H1 (cell line): ENCODE measurements at regions not wholly inside any gene's neighbourhood (a gene's known extent, or its start where the extent isn't known, plus 50 kb on each side); places are given as distances from the start of the nearest gene placed in this dataset.

Experiments used
- CTCF ChIA-PET: fragments of 300-600 bp; sonication (Branson Sonifier 250); formaldehyde crosslinking; loops from one replicate; lab custom pipeline; 2021; ENCODE audit not compliant: partially characterized antibody; lab: Charles Lee
- POLR2A ChIA-PET: fragments of 300-600 bp; sonication (Branson Sonifier 250); formaldehyde crosslinking; loops from one replicate; lab custom pipeline; 2021; ENCODE audit warnings: inconsistent platforms; ENCODE audit not compliant: partially characterized antibody; lab: Charles Lee
- DNase-seq, 2 experiments: peaks; one replicate each; pipeline versions ENCODE4 v3.0.0 to v3.0.0-alpha.2; 2010 to 2022; ENCODE audit warnings: low spot score in 2 of 2, low read depth in 1 of 2, mixed read lengths in 1 of 2
- FAIRE-seq: peaks from 2 replicates; lab custom pipeline; 2011; peaks lifted over from hg19 to GRCh38; lab: Jason Lieb, UNC
- H2AFZ ChIP-seq: 2 replicates; pipeline ENCODE4 v1.8.1; 2012; ENCODE audit warnings: low read length, inconsistent platforms
- H2AK5ac ChIP-seq: 2 replicates; pipeline ENCODE4 v1.6.1; 2013; ENCODE audit warnings: low read depth, low read length
- H2BK120ac ChIP-seq: replicated peaks from 2 replicates; pipeline ENCODE3; 2013; ENCODE audit warnings: low read depth, low read length, inconsistent platforms
- H2BK12ac ChIP-seq: 2 replicates; pipeline ENCODE4 v1.6.1; 2013; ENCODE audit warnings: low read depth, low read length
- H2BK15ac ChIP-seq: 2 replicates; pipeline ENCODE4 v1.6.1; 2013; ENCODE audit warnings: low read length
- H2BK20ac ChIP-seq: 2 replicates; pipeline ENCODE4 v1.6.1; 2013; ENCODE audit warnings: low read length
- H2BK5ac ChIP-seq: 2 replicates; pipeline ENCODE4 v1.6.1; 2013; ENCODE audit warnings: low read depth, low read length
- H3K14ac ChIP-seq: 2 replicates; pipeline ENCODE4 v1.6.1; 2013; ENCODE audit warnings: inconsistent platforms; ENCODE audit not compliant: insufficient read length
- H3K18ac ChIP-seq: 2 replicates; pipeline ENCODE4 v1.6.1; 2013; ENCODE audit warnings: low read length; ENCODE audit errors: extremely low read depth
- H3K23ac ChIP-seq: 2 replicates; pipeline ENCODE4 v1.6.1; 2013; ENCODE audit warnings: inconsistent platforms; ENCODE audit not compliant: insufficient read length
- H3K23me2 ChIP-seq: 2 replicates; pipeline ENCODE4 v1.6.1; 2013; ENCODE audit warnings: low read depth, low read length
- H3K27ac ChIP-seq: 2 replicates; pipeline ENCODE4 v1.6.1; 2011; ENCODE audit warnings: low read depth, low read length, inconsistent platforms
- H3K27me3 ChIP-seq, 4 experiments: replicated peaks in 1 of 4; 1 replicate in 1 of 4; 2 replicates in 3 of 4; pipeline versions ENCODE4 v1.6.1 to v1.8.1; 2011 to 2013; ENCODE audit warnings: low read length in 3 of 4, mild to moderate bottlenecking in 3 of 4, inconsistent platforms in 2 of 4, mixed read lengths in 2 of 4, moderate library complexity in 1 of 4; ENCODE audit not compliant: control insufficient read depth in 3 of 4, insufficient read depth in 3 of 4; ENCODE audit errors: extremely low read depth in 1 of 4
- H3K36me3 ChIP-seq, 4 experiments: 2 replicates each; pipeline versions ENCODE4 v1.6.1 to v1.8.1; 2011 to 2013; ENCODE audit warnings: mild to moderate bottlenecking in 4 of 4, low read length in 3 of 4, moderate library complexity in 2 of 4, control low read depth in 1 of 4, inconsistent platforms in 1 of 4; ENCODE audit not compliant: insufficient read depth in 4 of 4, control insufficient read depth in 2 of 4
- H3K4ac ChIP-seq: replicated peaks from 2 replicates; pipeline ENCODE3; 2013; ENCODE audit warnings: low read length, low read depth, mixed read lengths, inconsistent platforms; ENCODE audit not compliant: insufficient read length
- H3K4me1 ChIP-seq, 4 experiments: replicated peaks in 1 of 4; 1 replicate in 1 of 4; 2 replicates in 3 of 4; pipeline versions ENCODE4 v1.6.1 to v1.8.1; 2011 to 2013; ENCODE audit warnings: low read length in 3 of 4, inconsistent platforms in 2 of 4, mixed read lengths in 1 of 4; ENCODE audit not compliant: insufficient read depth in 4 of 4, control insufficient read depth in 3 of 4
- H3K4me2 ChIP-seq, 2 experiments: 2 replicates each; pipeline versions ENCODE4 v1.6.1 to v1.8.1; 2011 to 2013; ENCODE audit warnings: low read depth in 2 of 2, low read length in 2 of 2, control low read depth in 1 of 2, inconsistent platforms in 1 of 2, mild to moderate bottlenecking in 1 of 2; ENCODE audit not compliant: insufficient read depth in 1 of 2
- H3K4me3 ChIP-seq, 4 experiments: fragments of 200-600, 300-600 bp in 1 of 4; sonication (generic), shearing (Covaris generic), sonication (Bioruptor Twin) in 1 of 4; 2 replicates each; pipeline versions ENCODE4 v1.5.1 to v1.8.1; 2011 to 2016; ENCODE audit warnings: low read length in 4 of 4, low read depth in 3 of 4, control low read depth in 2 of 4, inconsistent platforms in 2 of 4, mild to moderate bottlenecking in 2 of 4, mixed read lengths in 1 of 4, moderate library complexity in 1 of 4; ENCODE audit not compliant: insufficient read depth in 2 of 4; ENCODE audit errors: extremely low read depth in 1 of 4
- H3K56ac ChIP-seq: replicated peaks from 2 replicates; pipeline ENCODE3; 2013; ENCODE audit warnings: low read depth, mild to moderate bottlenecking, mixed read lengths, low read length, inconsistent platforms; ENCODE audit not compliant: insufficient read length
- H3K79me1 ChIP-seq: 2 replicates; pipeline ENCODE4 v1.6.1; 2013; ENCODE audit warnings: low read depth, low read length, control low read depth
- H3K79me2 ChIP-seq, 2 experiments: 2 replicates each; pipeline versions ENCODE4 v1.6.1 to v1.8.1; 2012 to 2013; ENCODE audit warnings: low read length in 2 of 2, mild to moderate bottlenecking in 2 of 2, inconsistent platforms in 1 of 2; ENCODE audit not compliant: insufficient read depth in 2 of 2, control insufficient read depth in 1 of 2
- H3K9ac ChIP-seq, 4 experiments: replicated peaks in 1 of 4; 1 replicate in 1 of 4; 2 replicates in 3 of 4; pipeline versions ENCODE4 v1.6.1 to v1.8.1; 2011 to 2013; ENCODE audit warnings: low read depth in 3 of 4, low read length in 3 of 4, control low read depth in 2 of 4, mild to moderate bottlenecking in 2 of 4, moderate library complexity in 2 of 4, inconsistent platforms in 1 of 4; ENCODE audit errors: extremely low read depth in 1 of 4
- H3K9me3 ChIP-seq, 2 experiments: 2 replicates each; pipeline versions ENCODE4 v1.6.1 to v1.8.1; 2012 to 2013; ENCODE audit warnings: mild to moderate bottlenecking in 2 of 2, moderate library complexity in 2 of 2, control low read depth in 1 of 2, inconsistent platforms in 1 of 2, low read depth in 1 of 2, low read length in 1 of 2, mixed read lengths in 1 of 2; ENCODE audit not compliant: insufficient read depth in 2 of 2
- H4K20me1 ChIP-seq, 2 experiments: replicated peaks in 1 of 2; 2 replicates each; pipeline versions ENCODE3 to v1.8.1; 2011 to 2013; ENCODE audit warnings: inconsistent platforms in 2 of 2, low read length in 2 of 2, mild to moderate bottlenecking in 1 of 2; ENCODE audit not compliant: insufficient read depth in 2 of 2, control insufficient read depth in 1 of 2
- H4K5ac ChIP-seq: 2 replicates; pipeline ENCODE4 v1.6.1; 2013; ENCODE audit warnings: low read length, low read depth, mixed read lengths, inconsistent platforms; ENCODE audit not compliant: insufficient read length
- H4K8ac ChIP-seq: 2 replicates; pipeline ENCODE4 v1.8.0; 2013; ENCODE audit warnings: mild to moderate bottlenecking, moderate library complexity, low read length, inconsistent platforms; ENCODE audit not compliant: insufficient read depth; ENCODE audit errors: extremely low read depth
- H4K91ac ChIP-seq: replicated peaks from 2 replicates; pipeline ENCODE3; 2013; ENCODE audit warnings: low read length, mixed read lengths, inconsistent platforms; ENCODE audit not compliant: insufficient read length
- ASH2L ChIP-seq: fragments of 200-600, 300-600 bp; sonication (generic); IDR thresholded peaks from one replicate; pipeline ENCODE4 v1.7.1; 2017; ENCODE audit warnings: low read length
- BCL11A ChIP-seq, 2 experiments: IDR thresholded peaks; one replicate each; pipeline ENCODE4 v1.6.1; 2011; ENCODE audit warnings: low read depth in 2 of 2, low read length in 2 of 2, mild to moderate bottlenecking in 2 of 2
- CBX8 ChIP-seq: fragments of 300-800, 300-1000 bp; sonication (generic); IDR thresholded peaks from 2 replicates; pipeline ENCODE4 v1.7.1; 2016; ENCODE audit warnings: low read depth, low read length, borderline replicate concordance
- EP300 ChIP-seq, 2 experiments: IDR thresholded peaks; 1 replicate in 1 of 2; 2 replicates in 1 of 2; pipeline ENCODE4 v1.6.1; 2011 to 2012; ENCODE audit warnings: low read depth in 2 of 2, low read length in 2 of 2, mild to moderate bottlenecking in 2 of 2, borderline replicate concordance in 1 of 2, inconsistent platforms in 1 of 2, moderate library complexity in 1 of 2
- HDAC2 ChIP-seq, 2 experiments: fragments of 300-600 bp in 1 of 2; sonication (generic) in 1 of 2; IDR thresholded peaks; 2 replicates each; pipeline ENCODE4 v1.6.1; 2011 to 2012; ENCODE audit warnings: low read depth in 2 of 2, low read length in 2 of 2, mild to moderate bottlenecking in 2 of 2, moderate library complexity in 2 of 2, borderline replicate concordance in 1 of 2, inconsistent platforms in 1 of 2
- JUN ChIP-seq: IDR thresholded peaks from 2 replicates; pipeline ENCODE4 v1.6.1; 2011; ENCODE audit warnings: low read depth, mild to moderate bottlenecking, improper control_type of control experiment, low read length
- JUND ChIP-seq: IDR thresholded peaks from 2 replicates; pipeline ENCODE4 v1.6.1; 2011; ENCODE audit warnings: mild to moderate bottlenecking, improper control_type of control experiment, low read length
- KDM1A ChIP-seq: fragments of 200-600, 300-600 bp; sonication (generic); IDR thresholded peaks from 2 replicates; pipeline ENCODE4 v1.7.1; 2016; ENCODE audit warnings: mild to moderate bottlenecking, low read length, borderline replicate concordance
- POLR2AphosphoS5 ChIP-seq: IDR thresholded peaks from 2 replicates; pipeline ENCODE4 v1.6.1; 2011; ENCODE audit warnings: low read depth, low read length
- RNF2 ChIP-seq: fragments of 200-900, 300-1000 bp; sonication (generic); IDR thresholded peaks from 2 replicates; pipeline ENCODE4 v1.7.1; 2016; ENCODE audit warnings: borderline replicate concordance, low read depth, mild to moderate bottlenecking, antibody characterized with exemption, low read length; ENCODE audit not compliant: poor library complexity, severe bottlenecking; ENCODE audit errors: missing control alignments
- SIX5 ChIP-seq: IDR thresholded peaks from 2 replicates; pipeline ENCODE4 v1.6.1; 2011; ENCODE audit warnings: mild to moderate bottlenecking, low read depth, low read length
- WGBS, 2 experiments: shearing (Covaris generic) in 1 of 2; methylation state at CpG; one replicate each; pipeline versions ENCODE4 v1.1.6 to v1.1.7; 2013 to 2015; ENCODE audit warnings: low lambda C conversion rate in 2 of 2, mixed read lengths in 2 of 2, inconsistent platforms in 1 of 2, low coverage in 1 of 2, missing lambda C conversion rate in 1 of 2; ENCODE audit not compliant: insufficient replicate concordance in 2 of 2, insufficient coverage in 1 of 2, insufficient read length in 1 of 2; ENCODE audit errors: extremely low coverage in 1 of 2, missing lambda C conversion rate in 1 of 2; 5-methylcytosine and 5-hydroxymethylcytosine counted together
- TF ChIP-seq, protein P1 (sequence below): IDR thresholded peaks from 2 replicates; pipeline ENCODE4 v1.6.1; 2012; ENCODE audit warnings: low read length, inconsistent platforms

- H3K9me3 ChIP-seq, result no peaks in the 10 kb centered on the region
- no peaks in the 10 kb centered on the region for H4K20me1 ChIP-seq
- no peak overlapping the region for H3K9ac ChIP-seq
- H3K18ac ChIP-seq, result no peak overlapping the region
- no peak overlapping the region for H3K4me3 ChIP-seq
- no peaks in the 10 kb centered on the region for H3K27me3 ChIP-seq
- no peak overlapping the region for H2BK20ac ChIP-seq
- no peaks in the 10 kb centered on the region for H3K23me2 ChIP-seq
- no peak for DNase-seq
- no peak overlapping the region for H3K23ac ChIP-seq
- no peak overlapping the region for H4K8ac ChIP-seq
- H4K91ac ChIP-seq, result no peak overlapping the region
- no peak overlapping the region for H3K56ac ChIP-seq
- CTCF ChIA-PET, result interaction anchor here (0.7 to 1.6 kb wide), 3 partner anchors 30 to 422 kb away, joined by 4 to 5 read pairs (median 4); no protein-coding TSS in a partner anchor
- H2BK120ac ChIP-seq, result no peak overlapping the region
- H4K5ac ChIP-seq, result no peak overlapping the region
- H2BK5ac ChIP-seq, result no peak overlapping the region
- no peak overlapping the region for H3K14ac ChIP-seq
- no peaks in the 10 kb centered on the region for H3K79me1 ChIP-seq
- no peak overlapping the region for H3K4me2 ChIP-seq
- WGBS, 2 experiments, result 91% methylated on average over 10 of the region's 10 CpGs; no CpG with 5 or more reads in 1 of the 2 experiments
- H3K27ac ChIP-seq, result no peak overlapping the region
- no peaks in the 10 kb centered on the region for H3K79me2 ChIP-seq
- no peak overlapping the region for H2AK5ac ChIP-seq
- POLR2A ChIA-PET, result no interaction called here
- no peak overlapping the region for H2BK15ac ChIP-seq
- H3K36me3 ChIP-seq, result no peaks in the 10 kb centered on the region
- H3K4me1 ChIP-seq, result no peaks in the 10 kb centered on the region
- H3K4ac ChIP-seq, result no peak overlapping the region
- no peak for FAIRE-seq
- no peak overlapping the region for H2BK12ac ChIP-seq
- no peak overlapping the region for H2AFZ ChIP-seq
- TF ChIP-seq BCL11A (IDR thresholded peaks at IDR 0.05; ENCODE audit: low read depth in 2 of 2, low read length in 2 of 2) (no peak), RNF2 (no peak), JUND (no peak), SIX5 (no peak), EP300 (IDR thresholded peaks at IDR 0.05; ENCODE audit: borderline replicate concordance in 1 of 2, low read depth in 2 of 2, low read length in 2 of 2) (no peak), JUN (no peak), HDAC2 (IDR thresholded peaks at IDR 0.05; ENCODE audit: borderline replicate concordance in 1 of 2, low read depth in 2 of 2, low read length in 2 of 2) (no peak), CBX8 (no peak), ASH2L (no peak), KDM1A (no peak), POLR2AphosphoS5 (no peak)
- TF ChIP-seq, protein P1, sequence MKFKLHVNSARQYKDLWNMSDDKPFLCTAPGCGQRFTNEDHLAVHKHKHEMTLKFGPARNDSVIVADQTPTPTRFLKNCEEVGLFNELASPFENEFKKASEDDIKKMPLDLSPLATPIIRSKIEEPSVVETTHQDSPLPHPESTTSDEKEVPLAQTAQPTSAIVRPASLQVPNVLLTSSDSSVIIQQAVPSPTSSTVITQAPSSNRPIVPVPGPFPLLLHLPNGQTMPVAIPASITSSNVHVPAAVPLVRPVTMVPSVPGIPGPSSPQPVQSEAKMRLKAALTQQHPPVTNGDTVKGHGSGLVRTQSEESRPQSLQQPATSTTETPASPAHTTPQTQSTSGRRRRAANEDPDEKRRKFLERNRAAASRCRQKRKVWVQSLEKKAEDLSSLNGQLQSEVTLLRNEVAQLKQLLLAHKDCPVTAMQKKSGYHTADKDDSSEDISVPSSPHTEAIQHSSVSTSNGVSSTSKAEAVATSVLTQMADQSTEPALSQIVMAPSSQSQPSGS, result no peak
These were observed 192.1 kb upstream of the MKI67 start for GRCh38 chr10:128318366-128318765.
